HepG2 (cell line): ENCODE measurements at regions not wholly inside any gene's neighbourhood (a gene's known extent, or its start where the extent isn't known, plus 50 kb on each side); places are given as distances from the start of the nearest gene placed in this dataset.

Source experiments
- ATAC-seq: fragments of 200-7000 bp; cut with Tn5 transposase; 3 replicates; pipeline ENCODE4 v1.9.1; 2020; ENCODE audit warnings: mild to moderate bottlenecking, moderate library complexity
- BruUV-seq: library from RNA; stranded (reverse); fragments of 400-500 nt; replicated peaks from 2 replicates; lab custom pipeline; 2021; lab: Mats Ljungman, UMichigan
- CTCF ChIA-PET: fragments of 300-600 bp; formaldehyde crosslinking; extraction: SDS; loops from one replicate; lab custom pipeline; 2021; ENCODE audit warnings: low total read pairs, inconsistent platforms, low intra/inter-chr PET ratio; lab: Yijun Ruan, JAX
- POLR2A ChIA-PET: fragments of 350-600 bp; sonication (Branson Sonifier 250); formaldehyde crosslinking; loops from one replicate; lab custom pipeline; 2020; ENCODE audit warnings: antibody characterized with exemption, inconsistent platforms; lab: Yijun Ruan, JAX
- DNase-seq: peaks from one replicate; pipeline ENCODE4 v3.0.0-alpha.2; 2015; ENCODE audit warnings: low spot score
- FAIRE-seq: peaks from 3 replicates; lab custom pipeline; 2011; peaks lifted over from hg19 to GRCh38; lab: Jason Lieb, UNC
- H2AFZ ChIP-seq: one replicate; pipeline ENCODE4 v1.6.1; 2011; ENCODE audit warnings: low read length, inconsistent platforms
- H3K27ac ChIP-seq: fragments of 300-600 bp; 3 replicates; pipeline ENCODE4 v1.8.0; 2011; ENCODE audit warnings: mixed run types, mild to moderate bottlenecking, mixed read lengths, low read length, inconsistent platforms; ENCODE audit not compliant: insufficient read depth; ENCODE audit errors: extremely low read length
- H3K27me3 ChIP-seq, 2 experiments: fragments of 200-600 bp in 1 of 2; 2 replicates in 1 of 2; 3 replicates in 1 of 2; pipeline versions ENCODE4 v1.6.0 to v1.8.0; 2011; ENCODE audit warnings: low read length in 2 of 2, mild to moderate bottlenecking in 2 of 2, moderate library complexity in 2 of 2, inconsistent platforms in 1 of 2; ENCODE audit not compliant: insufficient read depth in 2 of 2, control insufficient read depth in 1 of 2
- H3K36me3 ChIP-seq, 2 experiments: fragments of 200-600 bp in 1 of 2; replicated peaks in 1 of 2; 2 replicates in 1 of 2; 3 replicates in 1 of 2; pipeline versions ENCODE4 v1.5.1 to v1.8.0; 2011; ENCODE audit warnings: low read length in 2 of 2, inconsistent platforms in 1 of 2; ENCODE audit not compliant: insufficient read depth in 2 of 2, control insufficient read depth in 1 of 2
- H3K4me1 ChIP-seq: 2 replicates; pipeline ENCODE4 v1.5.1; 2012; ENCODE audit warnings: low read length, inconsistent platforms; ENCODE audit not compliant: insufficient read depth
- H3K4me2 ChIP-seq: 2 replicates; pipeline ENCODE4 v1.6.0; 2011; ENCODE audit warnings: low read depth, low read length, inconsistent platforms
- H3K4me3 ChIP-seq, 3 experiments: fragments of 200-600 bp in 1 of 3; sonication (generic), shearing (Covaris generic) in 1 of 3; replicated peaks in 1 of 3; 2 replicates each; pipeline ENCODE4 v1.5.1; 2011 to 2016; ENCODE audit warnings: low read length in 3 of 3, inconsistent platforms in 2 of 3, low read depth in 2 of 3, mild to moderate bottlenecking in 2 of 3, control low read depth in 1 of 3, mixed read lengths in 1 of 3; ENCODE audit not compliant: insufficient read depth in 1 of 3
- H3K79me2 ChIP-seq: one replicate; pipeline ENCODE4 v1.6.1; 2011; ENCODE audit warnings: low read length, inconsistent platforms; ENCODE audit not compliant: insufficient read depth
- H3K9ac ChIP-seq: 2 replicates; pipeline ENCODE4 v1.6.0; 2011; ENCODE audit warnings: mild to moderate bottlenecking, low read depth, low read length, inconsistent platforms; ENCODE audit not compliant: insufficient read depth
- H3K9me3 ChIP-seq: 2 replicates; pipeline ENCODE4 v1.5.1; 2012; ENCODE audit warnings: mild to moderate bottlenecking, low read length
- H4K20me1 ChIP-seq: 2 replicates; pipeline ENCODE4 v1.6.0; 2011; ENCODE audit warnings: inconsistent platforms, mild to moderate bottlenecking, low read length, moderate library complexity; ENCODE audit not compliant: insufficient read depth
- GPN1 ChIP-seq: sonication (generic); formaldehyde crosslinking; IDR thresholded peaks from 2 replicates; pipeline ENCODE4 v1.5.1; 2020; ENCODE audit warnings: missing genetic modification reagents, borderline replicate concordance
- NFRKB ChIP-seq: fragments of 450-650 bp; IDR thresholded peaks from 2 replicates; pipeline ENCODE4 v1.6.1; 2017
- NKX3-1 ChIP-seq: sonication (generic); formaldehyde crosslinking; IDR thresholded peaks from 2 replicates; pipeline ENCODE4 v1.5.0; 2020; ENCODE audit warnings: missing genetic modification reagents
- SMARCC2 ChIP-seq: fragments of 450-650 bp; IDR thresholded peaks from 2 replicates; pipeline ENCODE4 v1.6.1; 2017; ENCODE audit warnings: antibody characterized with exemption, mild to moderate bottlenecking
- ZNF737 ChIP-seq: sonication (generic); formaldehyde crosslinking; IDR thresholded peaks from 2 replicates; pipeline ENCODE4 v1.5.0; 2020; ENCODE audit warnings: missing genetic modification reagents, mild to moderate bottlenecking, borderline replicate concordance
- WGBS: methylation state at CpG from one replicate; pipeline ENCODE4 v1.1.6; 2017; ENCODE audit warnings: low lambda C conversion rate; 5-methylcytosine and 5-hydroxymethylcytosine counted together
- in situ Hi-C: cut with HindIII; loops from 2 replicates; pipeline ENCODE4 v1.10.0; 2017; ENCODE audit warnings: low pct_unique_long_range_greater_than_20kb; ENCODE audit not compliant: extremely low pct_ligation_motif_present
- intact Hi-C: fragments of 100-400 bp; cut with micrococcal nuclease; formaldehyde crosslinking; loops from one replicate; pipeline ENCODE4 v1.10.0; 2022; ENCODE audit not compliant: unreplicated experiment
- TF ChIP-seq, protein P1 (sequence below): IDR thresholded peaks from 2 replicates; pipeline ENCODE4 v1.6.1; 2016
- TF ChIP-seq, protein P2 (sequence below): sonication (generic); formaldehyde crosslinking; IDR thresholded peaks from 2 replicates; pipeline ENCODE4 v1.9.0; 2021; ENCODE audit warnings: missing genetic modification reagents, borderline replicate concordance
- TF ChIP-seq, protein P3 (sequence below), 2 experiments: sonication (generic) in 1 of 2; formaldehyde crosslinking in 1 of 2; IDR thresholded peaks; 2 replicates each; pipeline versions ENCODE4 v1.4.0 to v1.6.1; 2018 to 2020; ENCODE audit warnings: missing genetic modification reagents in 2 of 2, borderline replicate concordance in 1 of 2, low read depth in 1 of 2, mild to moderate bottlenecking in 1 of 2, missing biosample characterization in 1 of 2

- ATAC-seq: no peak
- no TSS peak for BruUV-seq
- FAIRE-seq: no peak
Measured at GRCh38 chr15:23773093-23773492, 86.0 kb upstream of the NDN start.

GRCh38 chr15:23787346-23788105 lies 100.4 kb upstream of the NDN start:
- H3K27me3 ChIP-seq: no peaks in the 10 kb centered on the region
- no peak overlapping the region for H3K9ac ChIP-seq
- no peaks in the 10 kb centered on the region for H4K20me1 ChIP-seq
- ChIA-PET CTCF (no interaction called here), POLR2A (no interaction called here)
- H3K4me2 ChIP-seq: no peak overlapping the region
- BruUV-seq: no TSS peak
- no peaks in the 10 kb centered on the region for H3K79me2 ChIP-seq
- DNase-seq (no peak), FAIRE-seq (no peak), ATAC-seq (no peak)
- no peak overlapping the region for H2AFZ ChIP-seq
- H3K36me3 ChIP-seq: no peaks in the 10 kb centered on the region
- H3K27ac ChIP-seq: no peak overlapping the region
- no peaks in the 10 kb centered on the region for H3K4me1 ChIP-seq
- intact Hi-C loops (no loop called here), in situ Hi-C loops (no loop called here)
- H3K4me3 ChIP-seq: no peak overlapping the region
- H3K9me3 ChIP-seq: no peaks in the 10 kb centered on the region
- TF ChIP-seq ZNF737: no peak
- TF ChIP-seq GPN1 (CRISPR knock-in tag): no peak
- TF ChIP-seq, protein P1, sequence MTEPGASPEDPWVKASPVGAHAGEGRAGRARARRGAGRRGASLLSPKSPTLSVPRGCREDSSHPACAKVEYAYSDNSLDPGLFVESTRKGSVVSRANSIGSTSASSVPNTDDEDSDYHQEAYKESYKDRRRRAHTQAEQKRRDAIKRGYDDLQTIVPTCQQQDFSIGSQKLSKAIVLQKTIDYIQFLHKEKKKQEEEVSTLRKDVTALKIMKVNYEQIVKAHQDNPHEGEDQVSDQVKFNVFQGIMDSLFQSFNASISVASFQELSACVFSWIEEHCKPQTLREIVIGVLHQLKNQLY: no peak
- TF ChIP-seq, protein P2, sequence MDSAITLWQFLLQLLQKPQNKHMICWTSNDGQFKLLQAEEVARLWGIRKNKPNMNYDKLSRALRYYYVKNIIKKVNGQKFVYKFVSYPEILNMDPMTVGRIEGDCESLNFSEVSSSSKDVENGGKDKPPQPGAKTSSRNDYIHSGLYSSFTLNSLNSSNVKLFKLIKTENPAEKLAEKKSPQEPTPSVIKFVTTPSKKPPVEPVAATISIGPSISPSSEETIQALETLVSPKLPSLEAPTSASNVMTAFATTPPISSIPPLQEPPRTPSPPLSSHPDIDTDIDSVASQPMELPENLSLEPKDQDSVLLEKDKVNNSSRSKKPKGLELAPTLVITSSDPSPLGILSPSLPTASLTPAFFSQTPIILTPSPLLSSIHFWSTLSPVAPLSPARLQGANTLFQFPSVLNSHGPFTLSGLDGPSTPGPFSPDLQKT (CRISPR knock-in tag): no peak
- no peak for TF ChIP-seq SMARCC2
- 0% methylated on average over 2 of the region's 2 CpGs for WGBS

More at GRCh38 chr15:23773093-23773492, 86.0 kb upstream of the NDN start:
- POLR2A ChIA-PET: no interaction called here
- no peaks in the 10 kb centered on the region for H3K27me3 ChIP-seq
- in situ Hi-C loops: no loop called here
- TF ChIP-seq NFRKB (no peak), NKX3-1 (CRISPR knock-in tag) (no peak)
- TF ChIP-seq, protein P3, sequence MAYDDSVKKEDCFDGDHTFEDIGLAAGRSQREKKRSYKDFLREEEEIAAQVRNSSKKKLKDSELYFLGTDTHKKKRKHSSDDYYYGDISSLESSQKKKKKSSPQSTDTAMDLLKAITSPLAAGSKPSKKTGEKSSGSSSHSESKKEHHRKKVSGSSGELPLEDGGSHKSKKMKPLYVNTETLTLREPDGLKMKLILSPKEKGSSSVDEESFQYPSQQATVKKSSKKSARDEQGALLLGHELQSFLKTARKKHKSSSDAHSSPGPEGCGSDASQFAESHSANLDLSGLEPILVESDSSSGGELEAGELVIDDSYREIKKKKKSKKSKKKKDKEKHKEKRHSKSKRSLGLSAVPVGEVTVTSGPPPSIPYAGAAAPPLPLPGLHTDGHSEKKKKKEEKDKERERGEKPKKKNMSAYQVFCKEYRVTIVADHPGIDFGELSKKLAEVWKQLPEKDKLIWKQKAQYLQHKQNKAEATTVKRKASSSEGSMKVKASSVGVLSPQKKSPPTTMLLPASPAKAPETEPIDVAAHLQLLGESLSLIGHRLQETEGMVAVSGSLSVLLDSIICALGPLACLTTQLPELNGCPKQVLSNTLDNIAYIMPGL (CRISPR knock-in tag; IDR thresholded peaks at IDR 0.05; ENCODE audit: borderline replicate concordance in 1 of 2, low read depth in 1 of 2): no peak
- TF ChIP-seq, all 625 proteins: peak for 0
- Histone ChIP-seq H3K4me3 (no peak overlapping the region), H3K4me2 (no peak overlapping the region), H3K9ac (no peak overlapping the region), H3K9me3 (peaks cover 11% of the 10 kb centered on the region; the same call in 1 of the 2 replicates), H3K36me3 (no peaks in the 10 kb centered on the region), H3K4me1 (no peaks in the 10 kb centered on the region), H2AFZ (no peak overlapping the region), H3K27ac (no peak overlapping the region), H3K79me2 (no peaks in the 10 kb centered on the region), H4K20me1 (no peaks in the 10 kb centered on the region)
- no peak for DNase-seq
- CTCF ChIA-PET: no interaction called here
- intact Hi-C loops: no loop called here
